HUES6 (cell line): ENCODE measurements at regions not wholly inside any gene's neighbourhood (a gene's known extent, or its start where the extent isn't known, plus 50 kb on each side); places are given as distances from the start of the nearest gene placed in this dataset.

ENCODE experiments used
- H3K27ac ChIP-seq: 2 replicates; pipeline ENCODE4 v1.7.0; 2013; ENCODE audit warnings: low read depth, mild to moderate bottlenecking, low read length, inconsistent platforms
- H3K27me3 ChIP-seq: 2 replicates; pipeline ENCODE4 v1.6.1; 2013; ENCODE audit warnings: low read length; ENCODE audit not compliant: control insufficient read depth, insufficient read depth
- H3K36me3 ChIP-seq: 2 replicates; pipeline ENCODE4 v1.6.1; 2013; ENCODE audit warnings: low read length; ENCODE audit not compliant: control insufficient read depth, insufficient read depth
- H3K4me1 ChIP-seq: 2 replicates; pipeline ENCODE4 v1.6.1; 2013; ENCODE audit warnings: low read length; ENCODE audit not compliant: control insufficient read depth, insufficient read depth
- H3K4me3 ChIP-seq: 2 replicates; pipeline ENCODE4 v1.5.1; 2013; ENCODE audit warnings: low read depth, low read length
- H3K9ac ChIP-seq: one replicate; pipeline ENCODE4 v1.6.1; 2013; ENCODE audit warnings: mild to moderate bottlenecking, low read length
- H3K9me3 ChIP-seq: 2 replicates; pipeline ENCODE4 v1.6.1; 2013; ENCODE audit warnings: low read depth, low read length; ENCODE audit not compliant: control insufficient read depth, insufficient read depth

DNA sequence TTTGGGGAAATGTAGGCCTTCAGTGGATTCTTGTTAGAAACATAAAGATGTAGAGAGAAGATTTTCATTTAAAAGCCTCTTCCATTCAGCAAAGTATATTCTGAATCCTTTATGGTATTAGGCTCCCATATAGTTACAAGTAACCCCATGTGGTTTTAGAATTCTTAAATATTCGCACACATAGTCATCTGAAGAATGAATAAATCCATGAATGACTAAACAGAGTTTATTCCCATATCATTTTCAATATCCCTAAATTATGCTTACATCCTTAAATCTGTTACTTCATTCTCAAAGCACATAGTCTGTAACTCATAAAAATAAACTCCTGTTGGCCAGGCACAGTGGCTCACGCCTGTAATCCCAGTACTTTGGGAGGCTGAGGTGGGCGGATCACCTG lies 962.1 kb downstream of the KCNJ18 start:
- H3K4me3 ChIP-seq: no peak overlapping the region
- H3K4me1 ChIP-seq: no peaks in the 10 kb centered on the region
- H3K9me3 ChIP-seq: peaks cover 19% of the 10 kb centered on the region; the same call in 1 of the 2 replicates
- no peak overlapping the region for H3K9ac ChIP-seq
- H3K27ac ChIP-seq: no peak overlapping the region
- no peaks in the 10 kb centered on the region for H3K36me3 ChIP-seq
- H3K27me3 ChIP-seq: no peaks in the 10 kb centered on the region

DNA sequence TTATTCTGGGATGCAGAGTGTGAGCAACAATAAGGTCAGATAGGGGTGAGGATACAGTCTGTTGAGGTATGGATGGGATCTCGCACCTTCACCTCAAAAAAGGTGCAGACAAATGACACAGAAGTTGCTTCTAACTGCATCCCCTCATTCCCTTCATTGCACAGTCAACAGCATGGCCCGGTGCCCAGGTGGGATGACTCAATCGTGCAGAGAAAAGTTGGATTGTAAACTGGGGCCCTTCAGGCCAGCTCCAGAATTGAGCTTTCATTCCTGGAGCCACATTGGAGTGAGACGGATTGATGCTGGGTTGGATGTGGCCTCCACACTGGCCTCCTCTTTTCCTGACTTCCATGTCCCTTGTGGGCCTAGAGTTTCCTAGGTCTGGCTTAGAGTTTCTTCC lies 977.4 kb downstream of the KCNJ18 start:
- H3K4me3 ChIP-seq: no peak overlapping the region
- peaks cover 45% of the 10 kb centered on the region; the same call in 1 of the 2 replicates for H3K9me3 ChIP-seq

DNA sequence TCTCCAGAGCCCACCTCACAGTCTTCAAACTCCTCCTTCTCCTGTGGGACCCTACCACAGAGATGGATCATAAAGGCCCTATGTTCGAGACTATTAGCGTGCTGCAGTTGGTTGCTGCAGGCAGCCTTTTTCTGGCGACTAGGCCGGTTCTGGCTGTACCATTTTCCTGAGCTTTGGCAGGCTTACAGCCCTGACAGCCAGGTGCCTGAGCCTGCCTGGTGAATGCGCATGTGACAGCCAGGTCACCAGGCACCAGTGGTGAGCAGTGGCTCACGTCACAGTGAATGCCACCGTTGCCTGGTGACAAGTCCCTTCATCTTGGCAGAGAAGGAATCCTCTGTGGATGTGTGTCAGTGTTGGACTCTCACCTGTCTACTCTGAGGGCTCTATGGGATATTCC lies 978.8 kb downstream of the KCNJ18 start:
- Histone ChIP-seq H3K36me3 (no peaks in the 10 kb centered on the region), H3K27ac (no peak overlapping the region), H3K9ac (no peak overlapping the region), H3K4me3 (no peak overlapping the region), H3K9me3 (peaks cover 57% of the 10 kb centered on the region; the same call in 1 of the 2 replicates), H3K4me1 (no peaks in the 10 kb centered on the region), H3K27me3 (no peaks in the 10 kb centered on the region)

More for the DNA sequence above, 977.4 kb downstream of the KCNJ18 start:
- Histone ChIP-seq H3K4me1 (no peaks in the 10 kb centered on the region), H3K27ac (no peak overlapping the region), H3K27me3 (no peaks in the 10 kb centered on the region), H3K9ac (no peak overlapping the region), H3K36me3 (no peaks in the 10 kb centered on the region)

DNA sequence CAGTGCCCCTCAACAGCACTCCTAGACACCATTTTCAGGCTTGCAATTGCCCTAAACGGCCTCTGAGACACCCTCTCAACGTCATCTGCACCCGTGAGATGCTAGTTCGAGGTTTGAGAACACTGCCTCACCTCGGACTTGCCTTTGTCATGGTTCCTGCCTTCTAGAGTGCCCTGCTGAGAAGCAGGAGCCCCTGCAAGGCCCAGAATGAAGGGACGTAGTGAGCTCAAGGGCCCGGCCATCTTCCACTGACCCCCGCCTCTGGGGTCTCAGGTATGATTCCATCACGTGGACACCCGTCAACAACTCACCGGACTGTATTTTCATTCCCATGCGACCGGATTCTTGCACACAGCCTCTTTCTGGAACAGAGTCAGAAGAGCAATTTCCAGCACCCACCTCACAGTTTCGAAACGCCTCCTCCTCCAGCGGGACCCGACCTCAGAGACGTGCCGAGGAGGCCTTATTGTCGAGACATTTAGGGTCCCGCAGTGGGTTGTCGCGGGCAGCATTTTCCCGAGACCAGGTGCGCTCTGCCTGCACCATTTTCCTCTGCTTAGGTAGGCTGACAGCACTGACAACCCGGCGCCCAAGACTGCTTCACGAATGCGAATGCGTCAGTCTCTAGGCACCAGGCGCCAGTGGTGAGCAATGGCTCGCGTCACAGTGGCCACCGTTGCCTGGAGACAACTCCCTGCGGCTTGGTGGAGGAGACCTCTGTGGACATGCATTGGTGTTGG lies 999.9 kb downstream of the KCNJ18 start:
- no peaks in the 10 kb centered on the region; the same call in 1 of the 2 replicates for H3K27me3 ChIP-seq
- H3K4me3 ChIP-seq: no peak overlapping the region
- H3K27ac ChIP-seq: no peak overlapping the region
- H3K9ac ChIP-seq: no peak overlapping the region
- H3K9me3 ChIP-seq: peaks cover 70% of the 10 kb centered on the region
- H3K4me1 ChIP-seq: no peaks in the 10 kb centered on the region
- no peaks in the 10 kb centered on the region for H3K36me3 ChIP-seq

DNA sequence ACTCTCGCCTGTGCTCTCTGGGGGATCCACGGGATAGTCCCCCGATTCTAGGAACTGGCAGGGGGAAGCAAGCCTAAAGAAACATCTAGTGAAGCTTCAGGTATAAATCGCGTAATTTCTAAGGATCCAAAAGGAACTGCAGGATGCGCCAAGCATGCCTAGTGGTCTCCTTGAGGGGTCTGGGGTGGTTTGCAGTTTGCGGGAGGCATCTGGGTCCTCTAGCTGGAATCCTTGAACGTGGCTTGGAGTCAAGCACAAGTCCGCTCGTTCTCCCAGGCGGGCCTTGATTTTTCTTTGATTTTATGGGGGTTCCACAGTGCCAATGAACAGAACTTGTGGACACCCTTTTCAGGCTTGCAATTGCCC lies 1000.5 kb downstream of the KCNJ18 start:
- Histone ChIP-seq H3K9me3 (peaks cover 71% of the 10 kb centered on the region), H3K4me3 (no peak overlapping the region), H3K4me1 (no peaks in the 10 kb centered on the region), H3K36me3 (no peaks in the 10 kb centered on the region), H3K27ac (no peak overlapping the region), H3K27me3 (no peaks in the 10 kb centered on the region; the same call in 1 of the 2 replicates), H3K9ac (no peak overlapping the region)

DNA sequence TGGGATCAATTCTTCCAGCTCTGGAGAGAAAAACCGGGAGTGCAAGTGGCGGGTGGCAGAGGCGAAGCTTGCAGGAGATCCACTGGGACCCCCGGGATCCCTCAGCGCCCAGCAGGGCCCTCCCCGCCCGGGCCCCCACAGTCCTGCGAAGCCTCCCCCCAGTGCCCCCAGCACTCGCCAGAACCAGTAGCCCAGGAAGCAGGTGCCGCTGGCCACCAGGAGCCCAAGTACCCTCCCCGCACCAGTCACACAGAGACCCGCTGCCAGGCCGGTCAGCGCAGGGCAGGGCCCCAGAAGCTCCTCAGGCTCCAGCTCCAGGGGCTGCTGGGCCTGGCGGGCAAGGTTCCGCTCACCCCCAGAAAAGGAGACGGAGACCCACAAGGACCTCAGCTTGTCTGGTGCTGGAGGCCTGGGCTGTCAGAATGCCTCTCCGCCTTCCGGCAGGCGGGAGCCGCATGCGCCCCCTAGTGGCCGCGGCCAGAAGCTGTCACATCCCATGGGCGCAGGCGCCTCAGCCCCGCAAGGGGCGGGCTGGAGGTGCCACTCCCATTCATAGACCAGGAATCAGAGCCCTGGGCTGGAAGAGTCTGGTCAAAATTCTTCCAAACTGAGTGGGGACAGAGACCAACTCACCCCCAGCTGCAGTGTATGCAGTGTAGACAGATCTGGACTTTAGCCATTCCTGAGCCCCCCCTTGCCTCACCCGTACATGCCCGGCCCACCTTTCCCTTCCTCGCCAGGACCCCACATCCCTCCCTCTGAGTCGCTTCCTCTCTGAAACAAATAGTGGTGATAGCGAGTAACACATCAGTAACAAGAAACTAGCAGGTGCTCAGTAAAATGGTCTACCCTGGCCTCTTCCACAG lies 1002.3 kb downstream of the KCNJ18 start:
- H3K9me3 ChIP-seq: peaks cover 73% of the 10 kb centered on the region
- peak overlapping the region; percentile 45; the same call in 1 of the 2 replicates for H3K4me3 ChIP-seq

DNA sequence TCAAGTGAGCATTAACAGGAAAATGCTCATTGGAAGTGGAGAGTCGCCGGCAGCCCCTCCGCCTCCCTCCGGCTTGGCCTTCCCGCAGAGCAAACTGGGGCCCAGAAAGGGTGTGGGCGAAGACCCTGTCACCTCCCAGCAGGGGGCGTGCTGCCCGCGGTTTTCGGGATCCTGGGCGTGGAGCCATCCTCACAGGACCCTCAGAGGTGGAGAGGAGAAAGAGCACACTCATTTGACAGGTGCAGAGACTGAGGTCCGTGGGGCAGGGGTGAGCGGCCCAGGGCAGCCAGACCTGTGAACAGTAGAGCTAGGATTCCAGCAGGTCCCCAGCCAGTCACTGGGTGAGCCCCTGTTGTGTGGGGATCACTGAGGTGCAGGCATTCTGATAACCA lies 1002.9 kb downstream of the KCNJ18 start:
- H3K36me3 ChIP-seq: no peaks in the 10 kb centered on the region
- H3K4me3 ChIP-seq: peak overlapping the region; percentile 45; the same call in 1 of the 2 replicates
- H3K27me3 ChIP-seq: no peaks in the 10 kb centered on the region; the same call in 1 of the 2 replicates
- H3K9me3 ChIP-seq: peaks cover 69% of the 10 kb centered on the region
- H3K9ac ChIP-seq: no peak overlapping the region
- no peaks in the 10 kb centered on the region for H3K4me1 ChIP-seq
- H3K27ac ChIP-seq: no peak overlapping the region

More for the DNA sequence above, 1002.3 kb downstream of the KCNJ18 start:
- Histone ChIP-seq H3K27me3 (no peaks in the 10 kb centered on the region; the same call in 1 of the 2 replicates), H3K9ac (no peak overlapping the region), H3K4me1 (no peaks in the 10 kb centered on the region), H3K27ac (no peak overlapping the region), H3K36me3 (no peaks in the 10 kb centered on the region)

DNA sequence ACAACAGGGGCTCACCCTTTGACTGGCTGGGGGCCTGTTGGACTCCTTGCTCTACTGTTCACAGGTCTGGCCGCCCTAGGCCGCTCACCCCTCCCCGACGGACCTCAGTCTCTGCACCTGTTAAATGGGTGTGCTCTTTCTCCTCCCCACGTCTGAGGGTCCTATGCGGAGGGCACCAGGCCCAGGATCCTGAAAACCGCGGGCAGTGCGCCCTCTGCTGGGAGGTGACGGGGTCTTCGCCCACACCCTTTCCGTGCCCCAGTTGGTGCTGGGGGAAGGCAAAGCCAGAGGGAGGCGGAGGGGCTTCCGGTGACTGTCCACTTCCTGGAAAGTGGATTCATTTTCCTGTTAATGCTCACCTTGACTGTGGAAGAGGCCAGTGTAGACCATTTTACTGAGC lies 1010.9 kb downstream of the KCNJ18 start:
- no peaks in the 10 kb centered on the region for H3K36me3 ChIP-seq
- no peaks in the 10 kb centered on the region; the same call in 1 of the 2 replicates for H3K27me3 ChIP-seq
- H3K4me1 ChIP-seq: no peaks in the 10 kb centered on the region
- H3K9ac ChIP-seq: no peak overlapping the region
- H3K9me3 ChIP-seq: peaks cover 61% of the 10 kb centered on the region; the same call in 1 of the 2 replicates
- peak overlapping the region; percentile 49; the same call in 1 of the 2 replicates for H3K4me3 ChIP-seq
- no peak overlapping the region for H3K27ac ChIP-seq

DNA sequence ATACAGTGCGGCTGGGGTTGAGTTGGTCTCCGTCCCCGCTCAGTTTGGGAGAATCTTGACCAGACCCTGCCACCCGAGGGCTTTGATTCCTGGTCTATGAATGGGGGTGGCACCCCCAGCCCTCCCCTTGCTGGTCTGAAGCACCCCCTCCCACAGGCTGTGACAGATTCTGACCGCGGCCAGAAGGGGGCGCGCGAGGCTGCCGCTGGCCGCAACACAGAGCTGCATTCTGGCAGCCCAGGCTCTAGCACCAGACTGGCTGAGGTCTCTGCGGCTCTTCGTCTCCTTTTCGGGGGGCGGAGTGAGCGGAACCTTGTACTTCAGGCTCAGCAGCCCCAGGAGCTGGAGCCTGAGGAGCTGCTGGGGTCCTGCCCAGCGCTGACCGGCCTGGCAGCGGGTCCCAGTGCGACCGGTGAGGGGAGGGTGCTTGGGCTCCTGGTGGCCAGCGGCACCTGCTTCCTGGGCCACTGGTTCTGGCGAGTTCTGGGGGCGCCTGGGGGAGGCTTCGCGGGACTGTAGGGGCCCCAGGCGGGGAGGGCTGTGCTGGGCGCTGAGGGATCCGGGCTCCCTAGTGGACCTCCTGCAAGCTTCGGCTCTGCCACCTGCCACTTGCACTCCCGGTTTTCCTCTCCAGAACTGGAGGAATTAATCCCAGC lies 1011.6 kb downstream of the KCNJ18 start:
- Histone ChIP-seq H3K9me3 (peaks cover 62% of the 10 kb centered on the region; the same call in 1 of the 2 replicates), H3K27me3 (no peaks in the 10 kb centered on the region; the same call in 1 of the 2 replicates), H3K4me3 (peak overlapping the region; percentile 49; the same call in 1 of the 2 replicates), H3K4me1 (no peaks in the 10 kb centered on the region), H3K27ac (no peak overlapping the region), H3K36me3 (no peaks in the 10 kb centered on the region), H3K9ac (no peak overlapping the region)

DNA sequence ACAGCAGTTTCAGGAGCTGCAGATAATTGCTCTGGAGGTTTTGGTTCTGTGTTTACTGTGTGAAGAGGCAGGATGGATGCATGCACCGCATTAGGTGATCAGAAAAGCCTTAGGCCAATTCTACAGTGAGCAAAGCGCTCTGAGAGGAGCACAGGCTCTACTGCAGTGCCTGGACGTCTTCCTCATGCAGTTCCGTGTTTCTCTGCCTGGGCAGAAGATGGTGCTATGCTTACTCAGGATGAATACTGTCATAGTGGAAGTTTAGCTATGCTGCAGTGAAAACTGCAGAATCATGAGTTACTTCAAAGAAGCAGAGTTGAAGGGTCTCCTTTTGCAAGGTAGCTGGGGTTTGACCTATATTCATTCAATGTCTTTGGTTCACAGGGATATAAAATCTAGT lies 1012.4 kb downstream of the KCNJ18 start:
- Histone ChIP-seq H3K4me3 (no peak overlapping the region), H3K36me3 (no peaks in the 10 kb centered on the region), H3K9ac (no peak overlapping the region), H3K27ac (no peak overlapping the region), H3K4me1 (no peaks in the 10 kb centered on the region), H3K9me3 (peaks cover 65% of the 10 kb centered on the region; the same call in 1 of the 2 replicates), H3K27me3 (no peaks in the 10 kb centered on the region; the same call in 1 of the 2 replicates)
